ENCODE measurements at regions not wholly inside any gene's neighbourhood (a gene's known extent, or its start where the extent isn't known, plus 50 kb on each side); places are given as distances from the start of the nearest gene placed in this dataset.
"Not testable (repeated sequence)": the region's sequence is repeated elsewhere in the genome, so short reads cannot be mapped to it uniquely, and the experiment has no call there.

GRCh38 chr5:7242118-7242710 is 153.7 kb upstream of the ADCY2 start:
- no peak for DNase-seq

DNA sequence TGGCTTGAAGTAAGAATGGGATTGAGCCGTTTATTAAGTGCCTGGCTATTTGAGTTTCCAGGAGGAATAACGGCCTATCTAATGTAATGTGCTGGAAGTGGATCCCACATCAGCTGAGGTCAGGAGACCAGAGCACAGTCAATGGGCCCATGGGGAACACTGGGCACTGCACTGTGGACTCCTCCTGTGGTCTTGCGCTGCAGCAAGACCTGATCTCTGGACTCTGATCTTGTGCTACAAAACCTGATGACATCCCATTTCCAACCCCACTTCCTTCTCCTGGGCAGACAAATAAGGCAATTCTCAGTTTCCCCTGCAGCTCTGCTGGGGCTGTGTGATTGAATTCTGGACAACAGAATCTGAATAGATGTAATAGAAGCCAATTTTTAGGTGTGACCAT is 151.7 kb upstream of the ADCY2 start:
- no peak for DNase-seq

DNA sequence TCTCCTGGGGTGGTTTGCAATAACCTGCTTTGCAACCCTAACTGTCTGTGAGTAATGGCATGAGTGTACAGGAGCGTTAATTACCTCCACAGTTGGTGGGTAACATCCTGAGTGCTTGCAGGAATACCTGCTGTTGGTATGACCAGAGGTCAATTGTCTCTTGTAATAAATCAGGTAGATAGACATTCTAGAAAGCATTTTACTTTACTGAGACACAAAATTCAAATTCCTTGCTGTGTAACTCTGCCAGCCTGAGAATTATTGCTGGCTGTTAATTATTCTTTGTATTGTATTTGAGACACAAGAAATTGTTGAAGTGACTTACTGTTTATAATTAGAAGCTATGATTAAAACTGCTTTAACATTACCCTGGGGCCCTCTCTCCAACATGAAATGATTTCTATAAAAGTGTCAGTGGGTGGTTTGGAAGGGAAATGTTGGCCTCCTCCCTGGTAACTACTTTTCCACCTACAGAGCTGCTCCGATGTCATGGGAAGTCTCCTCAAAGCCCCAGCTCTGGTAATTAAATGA is 150.8 kb upstream of the ADCY2 start:
- no peak for DNase-seq

DNA sequence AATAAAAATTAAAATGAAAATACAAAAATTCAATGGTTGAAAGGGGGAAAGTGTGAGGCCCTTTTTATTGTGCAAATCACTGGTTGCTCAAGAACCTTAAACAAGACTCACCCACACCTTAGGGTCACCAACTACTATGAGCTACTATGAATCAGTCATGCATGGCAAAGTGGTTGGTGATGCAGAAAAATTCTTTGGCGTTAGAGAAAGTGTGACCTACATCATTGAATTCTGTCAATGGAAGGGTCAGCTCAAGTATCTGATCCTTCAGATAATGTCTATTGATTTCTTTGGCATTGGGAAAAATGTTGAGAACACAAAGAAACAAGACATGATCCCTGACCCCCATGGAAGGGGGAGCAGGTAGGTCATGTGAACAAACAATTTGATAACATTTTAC is 149.7 kb upstream of the ADCY2 start:
- DNase-seq, result no peak

DNA sequence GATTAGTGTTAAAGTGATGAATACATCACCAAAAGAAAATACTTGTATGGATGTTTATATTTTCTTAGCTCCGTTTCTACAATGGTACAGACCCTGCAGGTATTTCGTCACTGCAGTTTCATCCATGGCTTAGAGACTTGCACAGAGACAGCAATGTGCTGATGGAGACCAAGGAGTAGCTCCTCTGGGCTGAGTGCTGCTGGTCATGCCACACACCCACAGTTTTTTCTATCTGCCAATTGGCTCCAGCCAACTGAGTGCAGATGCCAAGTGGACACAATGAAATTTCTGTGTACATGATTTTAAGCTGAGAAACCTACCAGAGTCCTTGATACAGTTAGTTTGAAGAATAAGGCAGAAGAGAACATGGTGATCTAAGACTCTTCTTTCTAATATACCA is 145.9 kb upstream of the ADCY2 start:
- DNase-seq, result no peak

DNA sequence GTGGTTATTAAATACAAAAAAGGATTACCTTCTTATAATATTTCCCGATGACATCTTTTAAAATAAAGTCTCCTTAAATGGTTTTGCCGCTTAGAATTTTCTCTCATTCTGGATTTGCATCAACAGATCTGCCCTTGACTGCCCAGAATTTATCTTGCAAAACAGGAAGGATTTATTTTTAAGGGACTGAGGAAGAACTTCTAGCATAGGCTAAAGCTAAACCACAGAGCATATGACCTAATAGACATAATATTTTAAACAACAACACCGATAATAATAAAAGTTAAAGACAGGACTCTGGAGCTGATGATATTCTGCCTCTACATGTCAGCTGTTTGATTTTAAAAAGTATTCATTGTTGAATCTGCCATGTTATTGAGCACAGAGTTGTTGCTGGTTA is 145.3 kb upstream of the ADCY2 start:
- no peak for DNase-seq

GRCh38 chr5:7251132-7251531 is 144.8 kb upstream of the ADCY2 start:
- DNase-seq, result no peak

GRCh38 chr5:7261049-7261448 is 134.9 kb upstream of the ADCY2 start:
- DNase-seq, result peak; percentile 39

DNA sequence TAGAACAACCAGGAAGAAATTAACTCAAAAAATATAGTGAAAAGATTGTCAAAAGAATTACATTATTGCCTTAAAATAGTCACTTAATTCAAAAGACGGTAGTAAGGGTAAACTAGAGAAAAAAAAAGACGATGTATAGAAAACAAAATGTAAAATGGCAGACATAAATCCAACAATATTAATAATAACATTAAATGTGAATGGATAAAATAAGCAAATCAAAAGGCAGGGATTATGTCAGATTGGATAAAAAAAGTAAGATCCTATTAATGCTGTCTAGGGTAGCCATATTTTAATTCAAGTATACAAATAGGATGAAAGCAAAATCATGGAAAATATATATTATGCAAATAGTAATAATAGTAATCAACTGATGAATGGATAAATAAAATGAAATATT is 134.0 kb upstream of the ADCY2 start:
- DNase-seq, result no peak

GRCh38 chr5:7263398-7264015 is 132.4 kb upstream of the ADCY2 start:
- not testable (repeated sequence) for DNase-seq

DNA sequence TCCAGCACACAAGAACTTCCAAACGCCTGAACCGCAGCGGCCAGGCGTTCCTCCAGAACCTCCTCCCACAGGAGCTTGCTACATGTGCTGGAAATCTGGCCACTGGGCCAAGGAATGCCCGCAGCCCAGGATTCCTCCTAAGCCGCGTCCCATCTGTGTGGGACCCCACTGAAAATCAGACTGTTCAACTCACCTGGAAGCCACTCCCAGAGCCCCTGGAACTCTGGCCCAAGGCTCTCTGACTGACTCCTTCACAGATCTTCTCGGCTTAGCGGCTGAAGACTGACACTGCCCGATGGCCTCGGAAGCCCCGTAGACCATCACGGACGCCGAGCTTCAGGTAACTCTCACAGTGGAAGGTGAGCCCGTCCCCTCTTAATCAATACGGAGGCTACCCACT is 130.2 kb upstream of the ADCY2 start:
- not testable (repeated sequence) for DNase-seq

DNA sequence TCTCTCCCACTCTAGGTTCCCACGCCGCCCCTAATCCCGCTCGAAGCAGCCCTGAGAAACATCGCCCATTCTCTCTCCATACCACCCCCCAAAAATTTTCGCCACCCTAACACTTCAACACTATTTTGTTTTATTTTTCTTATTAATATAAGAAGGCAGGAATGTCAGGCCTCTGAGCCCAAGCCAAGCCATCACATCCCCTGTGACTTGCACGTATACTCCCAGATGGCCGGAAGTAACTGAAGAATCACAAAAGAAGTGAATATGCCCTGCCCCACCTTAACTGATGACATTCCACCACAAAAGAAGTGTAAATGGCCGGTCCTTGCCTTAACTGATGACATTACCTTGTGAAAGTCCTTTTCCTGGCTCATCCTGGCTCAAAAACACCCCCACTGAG is 127.2 kb upstream of the ADCY2 start:
- DNase-seq, result not testable (repeated sequence)

GRCh38 chr5:7269591-7270274 is 126.2 kb upstream of the ADCY2 start:
- no peak for DNase-seq

DNA sequence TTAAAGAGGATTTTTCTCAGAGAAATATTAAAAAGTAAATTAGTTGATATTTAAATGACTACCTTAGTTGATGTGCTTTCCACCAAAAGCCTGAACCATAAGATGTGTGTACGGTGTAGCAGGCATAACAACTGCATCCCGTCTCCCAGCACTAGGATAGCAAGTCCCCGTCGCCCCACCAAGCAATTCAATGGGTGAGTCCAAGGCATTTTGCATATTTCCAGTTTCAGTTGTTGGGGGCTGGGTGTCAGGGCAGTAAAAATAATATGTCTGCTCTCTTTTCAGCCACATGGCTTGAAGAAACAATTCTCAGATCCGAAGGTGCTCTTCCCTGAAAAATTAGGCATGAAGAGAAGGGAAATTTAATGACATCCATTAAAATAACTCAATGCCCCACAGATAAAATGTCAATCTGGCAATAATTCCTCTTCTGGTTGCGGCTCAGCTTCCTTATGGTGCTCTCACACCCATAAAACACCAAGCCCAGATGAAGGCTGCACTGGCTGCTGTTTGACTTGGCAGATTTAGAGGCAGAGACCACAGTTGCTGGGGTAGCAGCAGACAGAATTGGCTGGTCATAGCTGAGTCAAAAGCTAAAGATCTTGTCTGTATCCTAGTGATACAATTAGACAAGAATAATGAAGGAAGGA is 124.4 kb upstream of the ADCY2 start:
- no peak for DNase-seq

GRCh38 chr5:7272408-7272965 is 123.5 kb upstream of the ADCY2 start:
- no peak for DNase-seq

- DNase-seq, result no peak
Measured at GRCh38 chr5:7274203-7274602, 121.7 kb upstream of the ADCY2 start.

DNA sequence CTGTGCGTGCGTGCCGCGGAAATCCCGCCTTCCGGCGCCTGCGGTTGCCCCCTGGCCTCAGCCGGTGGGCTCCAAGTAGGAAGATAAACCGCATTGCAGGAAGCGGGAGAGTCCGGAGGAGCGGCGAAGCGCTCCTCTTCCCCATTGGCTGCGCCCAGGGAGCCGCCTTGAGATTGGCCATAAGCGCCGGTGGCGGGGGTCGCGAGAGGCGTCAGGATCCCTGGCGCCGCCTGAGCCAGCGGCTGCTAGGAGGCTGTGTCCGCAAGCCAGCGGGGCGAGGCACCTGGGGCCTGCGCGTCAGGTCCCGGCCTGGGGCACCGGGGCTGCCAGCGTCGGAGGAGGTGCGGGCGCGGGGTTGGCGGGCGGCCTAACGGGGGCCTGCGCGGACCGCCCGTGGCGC is 106.3 kb upstream of the ADCY2 start:
- not testable (repeated sequence) for DNase-seq

DNA sequence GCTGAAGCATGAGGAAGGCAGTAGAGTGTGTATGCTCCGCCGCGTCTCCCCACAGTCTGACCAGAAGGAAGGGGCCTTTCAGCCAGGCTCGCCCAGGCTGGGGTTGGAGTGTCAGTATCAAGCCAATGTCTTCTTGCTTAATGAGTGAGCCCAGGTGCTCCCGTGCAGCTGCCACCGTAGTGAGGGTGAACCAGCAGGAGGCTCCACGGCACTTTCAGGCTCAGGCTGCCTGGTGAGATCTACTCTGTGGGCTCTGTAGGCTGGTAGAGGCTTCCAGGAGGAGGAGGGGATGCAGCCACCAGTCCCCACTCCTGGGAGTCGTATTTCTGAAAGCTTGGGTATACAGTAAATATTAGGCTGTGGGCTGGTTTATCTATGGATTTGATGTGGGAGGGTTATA is 98.1 kb upstream of the ADCY2 start:
- not testable (repeated sequence) for DNase-seq

GRCh38 chr5:7299731-7300130 is 96.2 kb upstream of the ADCY2 start:
- DNase-seq, result not testable (repeated sequence)

GRCh38 chr5:7305000-7305674 is 90.8 kb upstream of the ADCY2 start:
- not testable (repeated sequence) for DNase-seq

DNA sequence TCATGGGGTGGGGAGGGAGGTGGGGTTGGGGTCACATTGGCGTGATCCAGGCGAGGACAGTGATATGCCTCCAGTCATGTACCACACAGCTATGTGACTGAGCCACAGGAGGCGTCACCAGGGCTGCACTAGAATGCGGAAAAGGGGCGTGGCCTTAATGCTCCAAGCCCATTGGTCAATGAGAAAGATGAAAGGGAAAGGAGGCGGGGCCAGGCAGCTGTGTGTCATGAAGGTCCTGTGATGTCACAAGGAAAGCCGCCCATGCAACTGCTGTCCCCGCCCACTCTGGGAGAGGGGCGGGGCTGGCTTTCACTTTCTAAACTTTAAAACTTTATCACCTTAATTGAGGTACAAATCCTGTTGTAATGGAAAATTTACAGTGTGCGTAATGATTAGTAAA is 89.4 kb upstream of the ADCY2 start:
- not testable (repeated sequence) for DNase-seq

- DNase-seq, result not testable (repeated sequence)
Measured at GRCh38 chr5:7307709-7308108, 88.2 kb upstream of the ADCY2 start.
